Stomach (tissue), 4 donors: ENCODE measurements at regions not wholly inside any gene's neighbourhood (a gene's known extent, or its start where the extent isn't known, plus 50 kb on each side); places are given as distances from the start of the nearest gene placed in this dataset.

Experiments
- CTCF ChIP-seq, 7 experiments: fragments of 450-650 bp in 4 of 7; fragments of 200-600 bp in 3 of 7; sonication (generic) in 3 of 7; IDR thresholded peaks; one replicate each; pipeline ENCODE4 v1.5.1; 2016 to 2019; ENCODE audit warnings: antibody characterized with exemption in 7 of 7, control low read depth in 2 of 7, mild to moderate bottlenecking in 1 of 7
- POLR2AphosphoS5 ChIP-seq, 3 donors: sonication (generic); formaldehyde crosslinking; IDR thresholded peaks; one replicate each; pipeline ENCODE4 v1.6.1; 2016; ENCODE audit warnings: antibody characterized with exemption in 3 of 3

- TF ChIP-seq POLR2AphosphoS5 (IDR thresholded peaks at IDR 0.05) (no peak), CTCF (IDR thresholded peaks at IDR 0.05) (no peak)
Measured at GRCh38 chr1:43049481-43049880, 90.8 kb upstream of the SLC2A1 start.
